Hepatocyte (in vitro differentiated cells): ENCODE measurements at regions not wholly inside any gene's neighbourhood (a gene's known extent, or its start where the extent isn't known, plus 50 kb on each side); places are given as distances from the start of the nearest gene placed in this dataset.
"Not testable (repeated sequence)": the region's sequence is repeated elsewhere in the genome, so short reads cannot be mapped to it uniquely, and the experiment has no call there.

Source experiments
- DNase-seq: peaks from one replicate; pipeline ENCODE4 v3.0.0-alpha.2; 2016; ENCODE audit warnings: low spot score
- H2AFZ ChIP-seq: fragments of 200-600 bp; sonication (generic); 2 replicates; pipeline ENCODE4 v1.6.0; 2016; ENCODE audit warnings: antibody characterized with exemption, mild to moderate bottlenecking
- H3K27ac ChIP-seq: fragments of 200-600 bp; sonication (generic); 2 replicates; pipeline ENCODE4 v1.5.1; 2016; ENCODE audit warnings: mild to moderate bottlenecking
- H3K27me3 ChIP-seq: fragments of 200-600 bp; sonication (generic); 2 replicates; pipeline ENCODE4 v1.6.1; 2016
- H3K36me3 ChIP-seq: fragments of 200-600 bp; sonication (generic); replicated peaks from 2 replicates; pipeline ENCODE4 v1.5.1; 2016; ENCODE audit warnings: low read depth; ENCODE audit not compliant: insufficient read depth
- H3K4me1 ChIP-seq: fragments of 200-600 bp; sonication (generic); 2 replicates; pipeline ENCODE4 v1.5.1; 2016; ENCODE audit warnings: mild to moderate bottlenecking, moderate library complexity; ENCODE audit not compliant: insufficient read depth
- H3K4me2 ChIP-seq: fragments of 200-600 bp; sonication (generic); 2 replicates; pipeline ENCODE4 v1.6.0; 2016
- H3K4me3 ChIP-seq: fragments of 200-600 bp; sonication (generic); 2 replicates; pipeline ENCODE4 v1.5.1; 2016; ENCODE audit warnings: mild to moderate bottlenecking
- H3K79me2 ChIP-seq: fragments of 200-600 bp; sonication (generic); 2 replicates; pipeline ENCODE4 v1.6.0; 2017; ENCODE audit warnings: mild to moderate bottlenecking
- H3K9me2 ChIP-seq: fragments of 200-600 bp; sonication (generic); replicated peaks from 2 replicates; pipeline ENCODE4 v1.6.0; 2017; ENCODE audit warnings: mild to moderate bottlenecking; ENCODE audit not compliant: insufficient read depth
- H3K9me3 ChIP-seq: fragments of 200-600 bp; sonication (generic); 2 replicates; pipeline ENCODE4 v1.5.1; 2016; ENCODE audit warnings: low read depth, mild to moderate bottlenecking
- H4K20me1 ChIP-seq: fragments of 200-600 bp; sonication (generic); 2 replicates; pipeline ENCODE4 v1.6.0; 2016; ENCODE audit warnings: mild to moderate bottlenecking; ENCODE audit not compliant: insufficient read depth, poor library complexity, severe bottlenecking
- EZH2 ChIP-seq: fragments of 200-600 bp; sonication (generic); IDR thresholded peaks from 2 replicates; pipeline ENCODE4 v1.6.1; 2016; ENCODE audit warnings: antibody characterized with exemption, mild to moderate bottlenecking, borderline replicate concordance
- EZH2phosphoT487 ChIP-seq: fragments of 200-600 bp; sonication (generic); IDR thresholded peaks from one replicate; pipeline ENCODE4 v1.6.1; 2018; ENCODE audit warnings: antibody characterized with exemption, mild to moderate bottlenecking, low read depth, moderate library complexity; ENCODE audit not compliant: unreplicated experiment, severe bottlenecking
- WGBS: methylation state at CpG from one replicate; pipeline ENCODE4 v1.1.6; 2016; ENCODE audit warnings: low lambda C conversion rate; ENCODE audit errors: missing lambda C conversion rate; 5-methylcytosine and 5-hydroxymethylcytosine counted together
- TF ChIP-seq, protein P1 (sequence below): fragments of 200-600 bp; sonication (generic); IDR thresholded peaks from 2 replicates; pipeline ENCODE4 v1.5.1; 2016; ENCODE audit warnings: antibody characterized with exemption, mild to moderate bottlenecking; ENCODE audit not compliant: poor library complexity

DNA sequence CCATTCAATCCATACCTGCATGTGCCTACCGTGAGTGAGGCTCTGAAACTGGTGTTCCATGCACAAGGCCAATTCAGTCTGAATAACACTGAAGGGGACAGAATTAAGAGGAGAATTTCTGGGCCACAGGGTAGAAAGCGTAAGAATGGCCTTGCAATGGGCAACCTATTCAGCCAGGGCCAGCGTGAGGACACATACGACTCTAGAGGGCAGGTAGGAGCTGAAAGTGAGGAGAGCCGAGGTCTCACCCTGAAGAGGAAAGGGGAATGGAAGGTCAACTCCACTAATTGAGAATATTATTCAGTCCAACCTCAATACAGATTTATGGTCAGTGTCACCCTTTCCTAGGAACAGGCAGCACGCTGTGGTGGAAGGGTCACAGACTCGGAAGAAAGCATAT is 202.2 kb downstream of the TRIML1 start:
- Histone ChIP-seq H3K9me2 (no peaks in the 10 kb centered on the region), H3K4me1 (no peaks in the 10 kb centered on the region), H3K79me2 (no peaks in the 10 kb centered on the region), H3K4me2 (no peak overlapping the region), H4K20me1 (no peaks in the 10 kb centered on the region), H3K27ac (no peak overlapping the region), H3K4me3 (no peak overlapping the region), H3K27me3 (no peaks in the 10 kb centered on the region), H2AFZ (no peak overlapping the region), H3K9me3 (no peaks in the 10 kb centered on the region), H3K36me3 (no peaks in the 10 kb centered on the region)
- DNase-seq: no peak
- 89% methylated on average over 7 of the region's 7 CpGs for WGBS
- no peak for TF ChIP-seq EZH2phosphoT487
- TF ChIP-seq, protein P1, sequence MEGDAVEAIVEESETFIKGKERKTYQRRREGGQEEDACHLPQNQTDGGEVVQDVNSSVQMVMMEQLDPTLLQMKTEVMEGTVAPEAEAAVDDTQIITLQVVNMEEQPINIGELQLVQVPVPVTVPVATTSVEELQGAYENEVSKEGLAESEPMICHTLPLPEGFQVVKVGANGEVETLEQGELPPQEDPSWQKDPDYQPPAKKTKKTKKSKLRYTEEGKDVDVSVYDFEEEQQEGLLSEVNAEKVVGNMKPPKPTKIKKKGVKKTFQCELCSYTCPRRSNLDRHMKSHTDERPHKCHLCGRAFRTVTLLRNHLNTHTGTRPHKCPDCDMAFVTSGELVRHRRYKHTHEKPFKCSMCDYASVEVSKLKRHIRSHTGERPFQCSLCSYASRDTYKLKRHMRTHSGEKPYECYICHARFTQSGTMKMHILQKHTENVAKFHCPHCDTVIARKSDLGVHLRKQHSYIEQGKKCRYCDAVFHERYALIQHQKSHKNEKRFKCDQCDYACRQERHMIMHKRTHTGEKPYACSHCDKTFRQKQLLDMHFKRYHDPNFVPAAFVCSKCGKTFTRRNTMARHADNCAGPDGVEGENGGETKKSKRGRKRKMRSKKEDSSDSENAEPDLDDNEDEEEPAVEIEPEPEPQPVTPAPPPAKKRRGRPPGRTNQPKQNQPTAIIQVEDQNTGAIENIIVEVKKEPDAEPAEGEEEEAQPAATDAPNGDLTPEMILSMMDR: no peak
- TF ChIP-seq EZH2: no peak

GRCh38 chr4:188346171-188346809 is 207.0 kb downstream of the TRIML1 start:
- Histone ChIP-seq H3K9me2 (no peaks in the 10 kb centered on the region), H3K9me3 (no peaks in the 10 kb centered on the region), H3K79me2 (no peaks in the 10 kb centered on the region), H2AFZ (no peak overlapping the region), H3K27me3 (no peaks in the 10 kb centered on the region), H3K36me3 (no peaks in the 10 kb centered on the region), H3K4me3 (no peak overlapping the region), H4K20me1 (no peaks in the 10 kb centered on the region), H3K27ac (no peak overlapping the region), H3K4me2 (no peak overlapping the region), H3K4me1 (no peaks in the 10 kb centered on the region)
- TF ChIP-seq EZH2: no peak
- no peak for TF ChIP-seq EZH2phosphoT487
- TF ChIP-seq, protein P1: no peak
- WGBS: 82% methylated on average over 9 of the region's 9 CpGs
- DNase-seq: no peak

DNA sequence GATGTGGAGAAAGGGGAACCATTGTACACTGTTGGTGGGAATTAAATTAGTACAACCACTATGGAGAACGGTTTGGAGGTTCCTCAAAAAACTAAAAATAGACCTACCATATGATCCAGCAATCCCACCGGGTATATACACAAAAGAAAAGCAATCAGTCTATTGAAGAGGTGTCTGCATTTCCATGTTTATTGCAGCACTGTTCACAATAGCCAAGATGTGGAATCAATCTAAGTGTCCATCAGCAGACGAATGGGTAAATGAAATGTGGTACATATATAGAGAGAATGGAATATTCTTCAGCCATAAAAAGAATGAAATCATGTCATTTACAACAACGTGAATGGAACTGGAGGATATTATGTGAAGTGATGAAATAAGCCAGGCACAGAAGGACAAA is 208.1 kb downstream of the TRIML1 start:
- no peak overlapping the region for H3K4me2 ChIP-seq
- no peak for TF ChIP-seq EZH2
- TF ChIP-seq EZH2phosphoT487: no peak
- TF ChIP-seq, protein P1: no peak
- no peaks in the 10 kb centered on the region for H3K9me2 ChIP-seq
- no peaks in the 10 kb centered on the region for H3K79me2 ChIP-seq
- no peak for DNase-seq
- H3K9me3 ChIP-seq: no peaks in the 10 kb centered on the region
- no peak overlapping the region for H3K27ac ChIP-seq
- 87% methylated on average over 4 of the region's 4 CpGs for WGBS
- no peaks in the 10 kb centered on the region for H3K4me1 ChIP-seq
- no peaks in the 10 kb centered on the region for H4K20me1 ChIP-seq
- H3K4me3 ChIP-seq: no peak overlapping the region
- H3K27me3 ChIP-seq: no peaks in the 10 kb centered on the region
- no peak overlapping the region for H2AFZ ChIP-seq
- H3K36me3 ChIP-seq: no peaks in the 10 kb centered on the region

DNA sequence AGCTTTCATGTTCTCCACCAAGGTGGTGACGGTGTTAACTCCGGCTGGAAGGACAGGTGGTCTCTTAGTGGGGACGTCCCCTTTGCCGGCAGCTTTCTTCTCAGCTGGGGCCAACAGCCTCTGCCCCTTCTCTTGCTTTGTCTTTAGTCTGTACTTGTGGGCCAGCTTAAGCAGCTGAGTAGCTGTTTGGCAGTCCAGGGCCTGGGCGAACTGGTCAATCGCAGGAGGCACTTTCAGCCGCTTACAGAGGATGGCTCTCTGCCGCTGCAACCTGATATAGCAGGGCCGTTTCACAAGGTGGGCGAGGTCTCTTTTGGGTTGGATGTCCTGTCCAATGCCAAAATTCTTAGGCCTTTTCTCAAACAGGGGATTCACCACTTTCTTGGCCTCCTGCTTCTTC is 210.3 kb downstream of the TRIML1 start:
- H3K27ac ChIP-seq, H3K4me2 ChIP-seq, H3K4me3 ChIP-seq, H3K36me3 ChIP-seq, H3K9me3 ChIP-seq, H3K4me1 ChIP-seq, H4K20me1 ChIP-seq, H3K27me3 ChIP-seq, H3K79me2 ChIP-seq, H2AFZ ChIP-seq, H3K9me2 ChIP-seq, DNase-seq: not testable (repeated sequence)
- WGBS: 91% methylated on average over 10 of the region's 10 CpGs
